Prostate gland (tissue), 2 donors: ENCODE measurements at regions not wholly inside any gene's neighbourhood (a gene's known extent, or its start where the extent isn't known, plus 50 kb on each side); places are given as distances from the start of the nearest gene placed in this dataset.

ENCODE experiments used
- CTCF ChIP-seq, 4 experiments: fragments of 200-600 bp in 2 of 4; fragments of 450-650 bp in 2 of 4; sonication (generic) in 2 of 4; IDR thresholded peaks; 1 replicate in 3 of 4; 2 replicates in 1 of 4; pipeline ENCODE4 v1.5.1; 2016 to 2019; ENCODE audit warnings: antibody characterized with exemption in 4 of 4, mild to moderate bottlenecking in 2 of 4, moderate library complexity in 2 of 4
- POLR2A ChIP-seq: fragments of 450-650 bp; IDR thresholded peaks from one replicate; pipeline ENCODE4 v1.6.1; 2016; ENCODE audit warnings: antibody characterized with exemption, mild to moderate bottlenecking
- POLR2AphosphoS5 ChIP-seq: sonication (generic); formaldehyde crosslinking; IDR thresholded peaks from one replicate; pipeline ENCODE4 v1.6.1; 2017; ENCODE audit warnings: antibody characterized with exemption

- TF ChIP-seq CTCF (IDR thresholded peaks at IDR 0.05) = no peak
- TF ChIP-seq POLR2A = no peak
- TF ChIP-seq POLR2AphosphoS5 = no peak
Observed at GRCh38 chr5:122576256-122577016, 198.4 kb upstream of the SNX2 start.
